Neutrophil (primary cell): ENCODE measurements at regions not wholly inside any gene's neighbourhood (a gene's known extent, or its start where the extent isn't known, plus 50 kb on each side); places are given as distances from the start of the nearest gene placed in this dataset.

ENCODE experiments used
- H3K27ac ChIP-seq: fragments of 200-600 bp; sonication (generic); 2 replicates; pipeline ENCODE4 v1.5.1; 2016; ENCODE audit warnings: mild to moderate bottlenecking, moderate library complexity
- H3K27me3 ChIP-seq: fragments of 200-600 bp; sonication (generic); 2 replicates; pipeline ENCODE4 v1.6.0; 2016; ENCODE audit warnings: mild to moderate bottlenecking
- H3K36me3 ChIP-seq: fragments of 200-600 bp; sonication (generic); 2 replicates; pipeline ENCODE4 v1.5.1; 2017
- H3K4me1 ChIP-seq, 2 experiments: fragments of 200-600 bp in 1 of 2; sonication (generic) in 1 of 2; 1 replicate in 1 of 2; 2 replicates in 1 of 2; pipeline versions ENCODE4 v1.5.1 to v1.6.1; 2013 to 2016; ENCODE audit warnings: low read depth in 1 of 2, low read length in 1 of 2, mild to moderate bottlenecking in 1 of 2, moderate library complexity in 1 of 2; ENCODE audit not compliant: control insufficient read depth in 1 of 2, insufficient read depth in 1 of 2
- H3K4me3 ChIP-seq, 2 experiments: fragments of 200-600 bp in 1 of 2; sonication (generic) in 1 of 2; 1 replicate in 1 of 2; 2 replicates in 1 of 2; pipeline ENCODE4 v1.5.1; 2013 to 2016; ENCODE audit warnings: low read depth in 1 of 2, low read length in 1 of 2, mild to moderate bottlenecking in 1 of 2, moderate library complexity in 1 of 2
- H3K9me3 ChIP-seq: fragments of 200-600 bp; sonication (generic); 2 replicates; pipeline ENCODE4 v1.5.1; 2016
- TF ChIP-seq, protein P1 (sequence below): fragments of 200-600 bp; sonication (generic); IDR thresholded peaks from 2 replicates; pipeline ENCODE4 v1.5.1; 2016; ENCODE audit warnings: antibody characterized with exemption

- TF ChIP-seq, protein P1, sequence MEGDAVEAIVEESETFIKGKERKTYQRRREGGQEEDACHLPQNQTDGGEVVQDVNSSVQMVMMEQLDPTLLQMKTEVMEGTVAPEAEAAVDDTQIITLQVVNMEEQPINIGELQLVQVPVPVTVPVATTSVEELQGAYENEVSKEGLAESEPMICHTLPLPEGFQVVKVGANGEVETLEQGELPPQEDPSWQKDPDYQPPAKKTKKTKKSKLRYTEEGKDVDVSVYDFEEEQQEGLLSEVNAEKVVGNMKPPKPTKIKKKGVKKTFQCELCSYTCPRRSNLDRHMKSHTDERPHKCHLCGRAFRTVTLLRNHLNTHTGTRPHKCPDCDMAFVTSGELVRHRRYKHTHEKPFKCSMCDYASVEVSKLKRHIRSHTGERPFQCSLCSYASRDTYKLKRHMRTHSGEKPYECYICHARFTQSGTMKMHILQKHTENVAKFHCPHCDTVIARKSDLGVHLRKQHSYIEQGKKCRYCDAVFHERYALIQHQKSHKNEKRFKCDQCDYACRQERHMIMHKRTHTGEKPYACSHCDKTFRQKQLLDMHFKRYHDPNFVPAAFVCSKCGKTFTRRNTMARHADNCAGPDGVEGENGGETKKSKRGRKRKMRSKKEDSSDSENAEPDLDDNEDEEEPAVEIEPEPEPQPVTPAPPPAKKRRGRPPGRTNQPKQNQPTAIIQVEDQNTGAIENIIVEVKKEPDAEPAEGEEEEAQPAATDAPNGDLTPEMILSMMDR, result no peak
- H3K27me3 ChIP-seq, result no peaks in the 10 kb centered on the region
- no peak overlapping the region for H3K27ac ChIP-seq
- H3K4me1 ChIP-seq, result no peaks in the 10 kb centered on the region
- H3K4me3 ChIP-seq, result no peak overlapping the region
- H3K9me3 ChIP-seq, result no peaks in the 10 kb centered on the region
- H3K36me3 ChIP-seq, result no peaks in the 10 kb centered on the region
Observed at GRCh38 chr2:83042053-83042452, 1417.0 kb downstream of the SUCLG1 start.

GRCh38 chr2:83022631-83023210 is 1436.4 kb downstream of the SUCLG1 start:
- Histone ChIP-seq H3K27ac (no peak overlapping the region), H3K9me3 (no peaks in the 10 kb centered on the region), H3K4me1 (no peaks in the 10 kb centered on the region), H3K36me3 (no peaks in the 10 kb centered on the region), H3K4me3 (no peak overlapping the region), H3K27me3 (no peaks in the 10 kb centered on the region)
- TF ChIP-seq, protein P1, result no peak

DNA sequence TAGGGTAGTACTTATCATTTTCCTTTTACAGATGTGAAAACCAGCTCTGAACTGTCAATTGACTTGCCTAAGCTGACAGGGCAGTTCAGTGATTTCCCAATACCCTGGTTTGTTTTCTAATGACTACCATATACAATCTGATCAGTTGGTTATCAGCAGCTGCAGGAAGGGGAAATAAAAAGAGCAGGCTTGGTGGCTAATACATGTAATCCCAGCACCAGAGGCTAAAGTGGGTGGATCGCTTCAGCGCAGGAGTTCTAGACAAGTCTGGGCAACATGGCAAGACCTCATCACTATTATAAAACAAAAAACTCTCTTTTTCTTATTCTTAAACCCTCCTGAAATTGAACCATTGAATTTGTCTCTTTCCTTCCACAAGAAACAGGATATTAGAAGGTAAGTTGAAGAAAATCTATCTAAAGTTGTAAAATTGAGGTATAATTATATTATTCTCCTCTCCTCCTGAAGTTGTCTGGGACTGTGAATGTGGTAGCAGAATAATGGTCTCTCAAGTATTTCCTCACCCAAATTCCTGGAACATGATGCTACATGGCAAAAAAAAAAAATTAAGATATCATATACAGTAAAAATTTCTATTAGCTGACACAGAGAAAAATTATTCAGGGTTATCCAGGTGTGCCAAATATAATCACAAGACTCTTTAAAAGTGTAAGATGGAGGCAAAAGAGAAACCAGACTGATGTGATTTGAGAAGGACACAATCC is 1441.6 kb downstream of the SUCLG1 start:
- no peak overlapping the region for H3K27ac ChIP-seq
- no peaks in the 10 kb centered on the region for H3K27me3 ChIP-seq
- H3K4me3 ChIP-seq, result no peak overlapping the region
- H3K36me3 ChIP-seq, result no peaks in the 10 kb centered on the region
- no peaks in the 10 kb centered on the region for H3K9me3 ChIP-seq
- H3K4me1 ChIP-seq, result no peaks in the 10 kb centered on the region
- TF ChIP-seq, protein P1, result no peak

DNA sequence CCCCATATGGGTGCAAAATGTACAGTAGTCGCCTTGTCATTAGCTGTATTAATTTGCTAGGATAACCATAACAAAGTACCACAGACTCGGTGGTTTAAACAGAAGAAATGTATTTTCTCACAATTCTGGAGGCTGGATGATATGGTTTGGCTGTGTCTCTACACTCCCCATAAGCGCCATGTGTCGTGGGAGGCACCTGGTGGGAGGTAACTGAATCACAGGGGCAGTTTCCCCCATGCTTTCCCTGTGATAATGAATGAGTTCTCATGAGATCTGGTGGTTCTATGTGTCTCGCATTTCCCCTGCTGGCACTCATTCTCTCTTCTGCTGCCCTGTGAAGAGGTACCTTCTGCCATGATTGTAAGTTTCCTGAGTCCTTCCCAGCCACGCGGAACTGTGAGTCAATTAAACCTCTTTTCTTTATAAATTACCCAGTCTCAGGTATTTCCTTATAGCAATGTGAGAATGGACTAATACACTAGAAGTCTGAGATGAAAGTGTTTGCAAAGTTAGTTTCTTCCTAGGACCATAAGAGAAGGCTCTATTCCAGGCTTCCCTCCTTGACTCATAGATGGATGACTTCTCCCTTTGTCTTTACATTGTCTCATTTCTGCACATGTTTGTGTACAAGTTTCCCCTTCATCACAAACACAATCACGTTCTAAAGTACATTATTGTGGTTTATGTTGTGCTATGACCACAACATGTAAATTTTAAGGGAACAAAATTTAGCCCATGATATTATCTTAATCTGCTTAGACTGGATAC is 1442.6 kb downstream of the SUCLG1 start:
- TF ChIP-seq, protein P1, result no peak
- no peaks in the 10 kb centered on the region for H3K9me3 ChIP-seq
- no peaks in the 10 kb centered on the region for H3K36me3 ChIP-seq
- H3K4me3 ChIP-seq, result no peak overlapping the region
- H3K4me1 ChIP-seq, result no peaks in the 10 kb centered on the region
- H3K27ac ChIP-seq, result no peak overlapping the region
- H3K27me3 ChIP-seq, result no peaks in the 10 kb centered on the region

- Histone ChIP-seq H3K27me3 (no peaks in the 10 kb centered on the region), H3K4me3 (no peak overlapping the region), H3K36me3 (no peaks in the 10 kb centered on the region), H3K27ac (no peak overlapping the region), H3K9me3 (no peaks in the 10 kb centered on the region), H3K4me1 (no peaks in the 10 kb centered on the region)
- TF ChIP-seq, protein P1, result no peak
Observed at GRCh38 chr2:83015900-83016299, 1443.2 kb downstream of the SUCLG1 start.
